NCI-H2171 treated with DMSO at 0.1 percent for 48 hours (cell line): ENCODE measurements at regions not wholly inside any gene's neighbourhood (a gene's known extent, or its start where the extent isn't known, plus 50 kb on each side); places are given as distances from the start of the nearest gene placed in this dataset.
A peak's percentile ranks its signal among the peaks of the same experiment; 100 is the strongest.
"Not testable (repeated sequence)": the region's sequence is repeated elsewhere in the genome, so short reads cannot be mapped to it uniquely, and the experiment has no call there.

Experiments used
- DNase-seq: peaks from one replicate; lab custom pipeline; 2025; lab: John Stamatoyannopoulos, UW

DNA sequence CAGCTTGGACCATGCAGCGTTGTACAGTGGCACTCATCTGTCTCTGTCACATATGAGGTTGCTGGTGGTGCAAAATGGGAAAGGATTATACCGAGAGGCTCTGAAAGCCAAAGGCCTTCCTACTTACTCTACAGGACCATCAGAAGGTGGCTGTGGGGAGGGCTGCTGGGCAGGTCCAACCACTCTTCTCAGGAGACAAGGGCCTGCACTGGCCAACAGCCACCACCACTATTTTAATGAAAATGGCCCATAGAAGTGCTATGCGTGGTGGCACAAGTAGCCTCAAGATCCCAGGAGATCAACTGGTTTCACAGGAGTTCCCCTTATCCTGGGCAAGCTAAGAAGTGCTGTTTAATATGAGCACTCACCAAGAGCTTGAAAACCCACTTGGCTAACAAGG lies 52.3 kb downstream of the MRPL57 start:
- DNase-seq = no peak

DNA sequence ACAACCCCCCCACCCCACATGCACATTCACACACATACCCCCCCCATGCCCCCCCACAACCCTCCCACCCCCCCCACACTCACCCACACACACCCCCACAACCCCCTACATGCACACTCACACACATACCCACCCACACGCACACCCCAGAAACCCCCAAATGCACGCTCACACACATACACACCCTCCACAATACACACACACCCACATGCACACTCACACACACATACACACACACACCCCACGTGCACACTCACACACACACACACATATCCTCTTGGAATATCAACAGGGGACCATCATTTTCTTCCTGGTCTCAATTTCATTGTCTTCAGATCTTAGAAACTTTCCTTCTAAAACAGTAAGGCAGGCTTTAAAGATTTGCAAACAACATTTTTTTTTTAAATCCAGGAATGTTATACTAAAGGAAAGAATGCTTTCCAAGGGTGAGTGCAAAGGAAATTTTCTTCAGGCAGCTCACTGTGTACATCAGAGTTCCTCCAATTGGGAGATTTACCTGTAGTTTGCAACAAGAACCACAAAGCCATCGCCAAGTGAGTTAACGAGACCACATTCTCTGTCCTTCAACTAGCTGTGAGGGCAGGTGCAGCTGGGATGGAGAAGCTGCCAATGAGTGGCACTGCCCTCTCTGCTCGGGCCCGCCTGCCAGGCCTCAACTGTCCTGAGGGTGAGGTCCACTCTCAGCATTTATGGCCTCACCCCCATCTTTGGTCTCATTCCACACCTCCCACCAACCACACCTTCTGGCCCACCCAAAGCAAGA lies 53.0 kb downstream of the MRPL57 start:
- no peak for DNase-seq

DNA sequence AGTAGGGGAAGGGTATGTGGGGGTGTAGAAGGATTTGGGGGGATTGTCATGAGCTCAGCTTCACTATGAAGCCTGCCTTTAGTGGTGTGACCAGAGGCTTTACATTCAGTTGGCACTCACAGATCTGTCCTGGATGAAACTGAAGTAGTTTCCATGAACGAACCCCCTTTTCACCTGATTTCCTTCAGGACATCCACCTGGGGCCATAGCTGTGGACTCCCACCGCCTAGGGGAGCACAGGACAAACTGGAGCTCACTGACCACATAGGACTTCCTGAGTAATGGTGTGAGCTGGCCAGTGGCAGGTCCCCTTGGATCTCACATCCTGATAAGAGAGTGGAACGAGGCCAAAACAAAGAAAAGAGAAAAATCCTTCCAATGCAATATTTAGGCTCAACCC lies 54.1 kb downstream of the MRPL57 start:
- DNase-seq = no peak

DNA sequence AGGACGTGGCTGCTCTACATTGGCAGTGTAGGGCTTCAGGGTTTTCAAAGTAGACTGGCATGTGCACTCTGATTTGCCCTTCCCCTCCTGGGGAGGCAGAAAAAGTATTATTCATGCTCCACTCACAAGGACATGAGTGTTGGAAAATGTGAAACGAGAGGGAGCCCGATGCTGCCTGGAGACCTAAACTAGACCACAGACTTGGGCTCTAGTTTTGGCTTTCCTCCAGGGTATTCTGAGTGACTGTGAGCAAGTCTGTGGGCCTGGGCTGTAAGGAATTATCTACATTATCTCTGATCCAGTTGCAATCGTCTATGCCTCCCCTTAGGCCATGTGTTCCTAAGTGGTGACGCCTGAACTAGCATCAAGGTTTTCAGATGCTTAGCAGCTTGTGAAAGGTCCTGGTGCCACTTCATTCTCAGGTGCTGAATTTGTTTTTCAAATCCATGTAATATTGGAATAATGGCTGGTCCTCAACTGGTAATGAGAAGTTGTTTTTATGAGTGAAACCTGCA lies 55.0 kb downstream of the MRPL57 start:
- DNase-seq = no peak

DNA sequence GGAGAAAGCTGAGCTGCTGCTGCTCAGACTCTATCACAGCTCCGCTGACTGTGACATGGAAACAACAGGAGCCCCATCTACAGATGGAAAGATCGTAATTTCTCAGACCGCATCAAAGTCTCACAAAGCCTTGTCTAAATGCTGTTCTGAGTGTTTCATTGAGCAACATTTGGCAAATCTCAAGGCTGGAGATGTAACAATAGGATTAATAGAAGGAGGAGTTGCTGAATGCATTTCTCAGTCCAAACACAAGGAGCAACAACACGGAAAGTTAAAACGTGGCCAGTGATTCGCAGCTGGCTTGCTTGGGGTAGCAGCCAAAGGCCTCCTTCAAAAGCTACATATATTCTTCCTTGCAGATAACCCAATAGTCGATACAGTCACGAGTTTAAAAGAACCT lies 55.7 kb downstream of the MRPL57 start:
- DNase-seq = no peak

DNA sequence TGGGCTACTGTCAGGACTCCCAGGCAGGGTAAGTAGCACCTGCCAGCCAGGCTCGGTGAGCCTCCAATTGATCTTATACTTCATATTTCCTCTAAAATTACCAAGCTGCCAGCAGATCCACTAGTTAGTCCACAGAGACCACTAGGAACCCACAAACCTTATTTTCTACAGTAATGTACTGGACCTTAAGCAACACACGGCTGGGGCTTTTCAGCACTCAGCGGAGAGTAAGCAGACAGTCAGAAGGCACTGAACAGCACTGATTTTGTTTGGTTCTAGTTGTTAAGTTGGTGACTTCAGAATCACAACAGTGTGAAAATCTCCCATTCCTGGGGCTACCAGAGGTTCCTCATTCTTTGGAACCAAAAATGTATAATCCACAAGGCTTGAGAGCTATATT lies 56.1 kb downstream of the MRPL57 start:
- DNase-seq = no peak

DNA sequence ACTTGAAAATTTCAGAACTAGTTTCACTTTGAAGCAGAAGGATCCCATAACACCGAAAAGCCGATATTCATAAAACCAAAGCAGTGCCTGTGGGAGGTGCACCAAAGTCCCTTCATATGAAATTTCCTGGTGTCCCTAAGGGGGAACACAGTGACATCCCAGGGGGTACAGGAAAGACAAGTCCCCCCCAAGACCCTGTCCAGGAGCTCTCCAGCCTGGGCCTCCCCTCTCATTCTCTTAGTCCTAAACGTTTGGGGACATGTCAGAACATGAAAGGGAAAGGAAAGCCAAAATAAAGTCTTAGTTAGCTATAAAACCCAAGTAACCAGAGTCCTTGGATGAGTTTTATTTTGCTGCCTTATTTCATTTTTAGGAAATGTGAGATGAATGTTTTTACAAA lies 56.6 kb downstream of the MRPL57 start:
- no peak for DNase-seq

DNA sequence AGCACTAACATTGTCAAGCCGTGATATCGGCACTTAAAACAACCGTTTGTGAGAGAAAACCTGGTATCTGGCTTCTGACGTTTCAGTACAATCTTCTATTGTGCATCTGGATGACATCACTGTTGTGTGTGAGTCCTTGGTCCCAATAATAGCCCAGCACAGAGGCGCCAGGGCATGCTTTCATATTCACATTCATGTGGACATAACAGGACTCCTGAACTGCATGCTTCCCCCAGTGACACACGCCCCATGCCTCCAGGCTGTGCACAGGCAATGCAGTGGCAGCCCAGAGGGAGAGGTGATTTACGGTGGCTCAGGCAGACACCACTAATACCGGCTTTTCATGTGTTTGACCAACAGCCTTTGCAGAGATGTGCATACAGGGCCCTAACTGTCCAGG lies 58.1 kb downstream of the MRPL57 start:
- DNase-seq = no peak

DNA sequence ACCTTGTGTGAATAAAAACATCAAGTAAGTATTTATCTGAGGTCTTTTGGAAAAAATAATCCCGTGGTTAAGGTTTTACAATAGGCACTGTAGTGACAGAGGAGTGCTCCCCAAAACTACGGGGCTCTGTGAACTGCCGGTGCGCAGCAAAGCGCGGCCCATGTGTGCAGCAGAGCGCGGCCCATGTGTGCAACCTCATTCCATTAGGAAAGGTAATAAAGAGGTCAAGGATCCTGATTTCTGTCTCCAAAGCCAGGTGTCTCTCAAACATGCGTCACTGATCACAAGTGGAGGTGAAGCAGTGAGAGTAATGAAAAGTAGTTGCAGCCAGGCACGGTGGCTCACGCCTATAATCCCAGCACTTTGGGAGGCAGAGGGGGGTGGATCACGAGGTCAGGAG lies 58.7 kb downstream of the MRPL57 start:
- DNase-seq = peak; percentile 4

DNA sequence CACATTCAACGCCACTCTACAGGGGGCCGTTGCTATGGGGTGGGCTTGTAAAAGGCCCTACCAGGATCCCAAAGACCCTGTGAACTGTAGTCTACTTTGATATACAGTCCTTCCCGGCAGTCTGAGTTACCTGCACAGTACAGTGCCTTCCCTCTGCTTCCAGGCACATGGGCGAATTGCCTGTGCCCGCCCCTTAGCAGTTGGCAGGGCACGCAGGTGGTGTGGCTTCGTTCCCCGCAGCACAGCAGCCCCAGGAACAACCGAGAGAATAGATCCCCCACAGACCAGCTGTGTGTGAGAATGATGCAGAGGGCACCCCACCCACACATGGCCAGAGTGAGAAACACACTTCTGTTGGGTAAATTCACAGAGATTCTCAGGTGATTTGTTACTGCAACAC lies 60.6 kb downstream of the MRPL57 start:
- DNase-seq = no peak

DNA sequence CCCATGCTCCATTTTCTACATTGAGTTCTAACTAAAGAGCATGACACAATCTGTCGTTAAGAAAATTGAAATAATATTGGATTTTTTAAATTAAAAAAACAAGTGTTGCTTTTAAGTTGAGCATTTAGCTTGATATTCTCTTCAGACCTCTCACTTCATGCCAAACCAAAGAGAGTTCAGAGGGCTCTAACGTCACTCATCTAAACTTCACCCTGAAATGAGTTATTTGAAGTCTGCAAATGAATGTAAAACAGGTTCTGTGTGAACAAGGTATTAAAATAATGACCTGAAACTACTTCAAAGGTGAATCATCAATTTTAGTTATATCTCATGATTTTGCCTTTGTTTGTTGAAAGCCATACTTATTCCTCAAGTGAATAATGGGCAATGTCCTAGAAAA lies 61.8 kb downstream of the MRPL57 start:
- DNase-seq = no peak

DNA sequence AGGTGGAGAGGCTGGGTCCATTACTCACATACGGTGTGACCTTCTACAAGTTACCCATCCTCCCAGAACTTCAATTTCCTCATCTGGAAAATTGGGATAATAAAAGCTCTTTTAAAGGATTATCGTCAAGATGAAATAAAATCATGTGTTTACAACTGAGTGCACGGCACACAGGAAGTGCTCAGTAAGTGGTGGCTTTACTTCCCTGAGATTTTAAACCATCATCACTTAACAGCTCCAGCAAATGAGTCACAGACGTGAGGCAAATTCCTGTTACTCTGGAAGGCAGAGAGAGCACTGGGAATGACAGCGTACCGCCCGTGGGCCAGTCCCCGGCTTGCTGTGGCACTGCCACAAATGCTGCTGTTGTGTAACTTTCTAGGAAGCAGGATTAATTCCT lies 64.1 kb downstream of the MRPL57 start:
- no peak for DNase-seq

DNA sequence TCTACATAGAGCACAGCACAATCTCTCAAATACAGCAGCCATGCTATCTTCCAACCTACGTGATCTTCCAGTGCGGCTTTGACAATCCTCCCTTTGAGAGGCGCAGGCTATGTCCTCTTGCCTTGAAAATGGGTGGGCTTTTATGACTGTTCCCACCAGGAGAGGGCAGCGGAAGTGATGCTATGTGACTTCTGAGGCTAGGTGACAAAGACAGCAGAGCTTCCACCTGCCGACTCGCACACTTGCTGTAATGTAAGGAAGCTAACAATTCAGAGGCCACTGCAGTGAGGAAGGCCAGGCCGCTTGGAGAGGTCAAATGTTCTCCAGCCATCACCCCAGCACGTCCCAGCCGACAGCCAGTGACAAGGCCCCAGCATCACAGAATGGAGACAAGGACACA lies 65.8 kb downstream of the MRPL57 start:
- no peak for DNase-seq

DNA sequence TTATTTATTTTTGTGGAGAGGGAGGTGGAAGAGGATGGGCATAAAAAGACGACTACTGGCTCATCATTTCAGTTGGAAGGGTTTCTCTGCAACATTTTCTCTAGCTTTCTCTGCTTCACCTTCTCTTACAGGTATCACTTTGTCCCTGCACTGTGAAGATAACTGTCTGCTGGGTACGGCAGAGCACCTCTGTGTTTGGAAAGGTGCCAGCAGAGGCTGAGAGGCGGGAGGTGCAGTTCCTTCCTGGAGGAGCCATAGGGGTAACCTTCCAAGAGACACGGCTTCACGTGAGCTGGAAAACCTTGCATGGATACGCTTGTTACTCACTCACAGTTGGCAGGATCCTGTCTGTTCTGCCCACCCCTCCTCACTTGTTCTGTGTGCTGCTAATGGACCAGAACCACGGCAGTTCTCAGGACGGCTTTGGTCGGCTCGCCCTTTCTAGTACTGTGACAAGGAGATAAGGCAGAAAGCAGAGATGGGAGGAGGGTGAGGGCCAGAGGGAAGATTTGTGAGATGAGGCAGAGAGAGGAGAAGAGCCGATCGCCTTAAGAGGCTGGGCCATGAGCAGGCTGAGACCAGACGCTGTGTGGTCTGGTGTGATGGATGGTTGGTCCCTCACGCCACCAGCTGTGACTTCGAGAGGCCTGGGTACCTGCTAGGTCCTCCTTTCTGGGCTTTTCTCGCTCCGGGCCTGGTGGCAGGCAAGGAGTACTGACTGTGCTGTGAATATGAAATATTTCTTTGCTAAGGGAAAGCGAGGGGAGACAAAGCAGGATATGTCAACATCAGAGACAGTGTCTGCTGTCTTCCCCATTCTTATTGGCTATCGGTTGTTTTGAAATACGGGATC lies 66.8 kb downstream of the MRPL57 start:
- DNase-seq = no peak

DNA sequence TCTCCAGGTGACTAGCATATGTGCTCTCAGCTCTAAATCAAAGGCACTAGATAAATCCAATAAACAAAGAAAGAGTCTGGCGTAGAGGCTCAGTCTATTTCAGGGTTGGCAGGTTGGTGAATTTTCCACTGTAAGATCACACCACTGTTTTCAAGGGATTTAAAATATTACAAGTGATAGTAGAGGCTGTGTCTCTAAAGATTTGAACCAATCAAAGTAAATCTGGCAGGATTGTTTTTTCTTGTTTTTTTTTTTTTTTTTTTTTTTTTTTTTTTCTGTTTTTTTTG lies 67.4 kb downstream of the MRPL57 start:
- not testable (repeated sequence) for DNase-seq

DNA sequence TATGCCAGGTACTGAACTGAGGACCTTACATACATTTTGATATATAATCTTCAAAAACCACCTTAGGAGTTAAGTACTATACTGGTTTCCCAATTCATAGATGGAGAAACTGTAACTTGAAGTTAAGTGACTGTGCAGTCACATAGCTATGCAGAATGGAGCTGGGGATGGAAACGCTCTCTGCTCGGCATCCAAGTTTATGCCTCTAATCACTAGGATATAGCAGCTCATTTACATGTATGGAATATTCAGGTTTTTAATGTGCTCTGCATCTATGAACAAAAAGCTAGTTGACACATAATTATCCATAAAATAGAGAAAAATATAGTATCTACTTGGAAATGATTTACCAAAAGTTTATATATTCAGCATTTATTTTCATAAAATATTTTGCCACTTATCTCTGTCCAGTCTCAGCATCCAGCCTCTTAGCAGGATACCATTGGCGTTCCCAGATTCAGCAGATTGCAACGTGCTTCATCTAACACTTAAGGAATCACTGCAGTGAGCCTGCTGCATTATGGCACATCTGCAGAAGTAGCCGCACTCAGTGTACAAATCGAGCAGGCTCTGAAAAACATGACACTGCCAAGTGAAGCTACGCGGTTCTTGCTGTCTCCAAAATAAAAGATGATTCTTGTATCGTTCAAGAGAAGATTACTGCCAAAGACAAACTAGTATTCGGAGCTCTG lies 70.4 kb downstream of the MRPL57 start:
- DNase-seq = no peak

DNA sequence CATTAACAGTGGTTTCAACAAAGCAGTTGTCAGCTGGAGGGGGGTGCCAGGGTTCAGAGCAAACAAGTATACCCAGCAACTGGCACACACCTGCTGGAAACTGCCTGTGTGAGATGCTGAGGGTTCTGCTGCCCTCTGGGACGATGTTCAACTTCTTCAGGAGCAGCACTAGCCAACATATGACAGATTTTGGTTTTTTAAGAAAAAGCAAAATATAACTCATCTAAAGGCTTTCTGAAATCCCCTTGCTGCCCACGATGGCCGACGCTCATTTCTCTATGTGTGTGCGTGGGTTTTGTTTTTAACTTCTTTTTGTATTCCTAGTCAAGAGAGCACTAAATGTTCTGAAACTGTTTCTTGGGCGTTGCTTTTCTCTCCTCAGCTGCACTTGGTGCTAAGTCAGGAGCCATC lies 79.9 kb downstream of the MRPL57 start:
- no peak for DNase-seq

DNA sequence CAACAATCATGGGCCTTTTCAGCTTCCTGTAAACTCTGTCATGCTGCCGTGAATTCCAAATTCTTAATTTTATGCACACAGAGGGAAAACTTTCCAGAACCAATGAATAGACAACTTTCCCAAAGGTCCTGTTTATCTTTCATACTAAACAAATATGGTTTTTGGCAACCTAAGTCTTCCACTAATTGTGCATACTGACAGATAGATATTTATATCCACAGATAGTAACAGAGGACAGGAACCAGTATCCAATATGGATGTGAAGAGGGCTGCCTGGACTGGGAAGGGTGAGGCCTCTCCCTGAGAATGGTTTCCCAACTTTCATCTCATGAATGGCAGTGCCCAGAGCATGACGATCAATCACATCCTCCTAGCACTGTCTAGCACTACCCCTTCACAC lies 80.4 kb downstream of the MRPL57 start:
- DNase-seq = no peak

DNA sequence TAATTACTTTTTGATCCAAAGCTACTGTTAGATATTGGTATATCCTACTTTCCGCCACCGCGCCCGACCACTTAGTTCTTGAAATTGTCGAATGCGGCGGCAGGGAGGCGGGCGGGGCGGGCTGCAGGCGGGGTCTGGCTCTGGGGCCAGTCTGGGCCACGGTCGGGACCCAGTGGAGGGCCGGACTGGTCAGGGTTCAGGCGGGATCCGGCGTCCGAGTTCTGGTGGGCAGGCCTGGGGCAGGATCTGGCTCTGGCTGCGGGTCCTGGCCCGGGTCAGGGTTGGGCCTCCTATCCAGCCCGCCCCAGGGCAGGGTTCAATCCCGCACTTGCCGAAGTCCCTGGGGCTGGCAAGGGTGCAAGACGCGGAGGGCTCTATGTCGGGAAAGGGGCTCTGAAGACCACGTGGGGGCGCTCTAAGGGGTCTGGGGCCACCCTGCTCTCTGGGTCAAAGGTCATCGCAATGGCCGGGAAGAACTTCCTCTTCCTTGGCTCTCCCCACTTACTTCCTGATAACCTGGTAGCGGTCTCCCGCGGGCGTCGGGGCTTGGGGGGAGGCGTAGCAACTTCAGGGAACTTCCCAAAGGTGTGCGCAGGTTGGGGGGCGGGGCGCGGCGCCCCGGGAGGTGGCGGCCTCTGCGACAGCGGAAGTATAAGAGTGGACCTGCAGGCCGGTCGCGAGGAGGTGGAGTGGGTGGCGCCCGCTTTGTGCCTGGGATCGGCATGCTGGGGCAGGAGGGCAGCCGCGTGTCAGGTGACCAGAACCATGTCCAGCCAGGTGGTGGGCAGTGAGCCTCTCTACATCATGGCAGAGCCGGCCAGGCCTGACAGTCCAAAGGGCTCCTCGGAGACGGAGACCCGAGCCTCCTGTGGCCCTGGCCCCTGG lies 83.4 kb downstream of the MRPL57 start:
- DNase-seq = no peak

DNA sequence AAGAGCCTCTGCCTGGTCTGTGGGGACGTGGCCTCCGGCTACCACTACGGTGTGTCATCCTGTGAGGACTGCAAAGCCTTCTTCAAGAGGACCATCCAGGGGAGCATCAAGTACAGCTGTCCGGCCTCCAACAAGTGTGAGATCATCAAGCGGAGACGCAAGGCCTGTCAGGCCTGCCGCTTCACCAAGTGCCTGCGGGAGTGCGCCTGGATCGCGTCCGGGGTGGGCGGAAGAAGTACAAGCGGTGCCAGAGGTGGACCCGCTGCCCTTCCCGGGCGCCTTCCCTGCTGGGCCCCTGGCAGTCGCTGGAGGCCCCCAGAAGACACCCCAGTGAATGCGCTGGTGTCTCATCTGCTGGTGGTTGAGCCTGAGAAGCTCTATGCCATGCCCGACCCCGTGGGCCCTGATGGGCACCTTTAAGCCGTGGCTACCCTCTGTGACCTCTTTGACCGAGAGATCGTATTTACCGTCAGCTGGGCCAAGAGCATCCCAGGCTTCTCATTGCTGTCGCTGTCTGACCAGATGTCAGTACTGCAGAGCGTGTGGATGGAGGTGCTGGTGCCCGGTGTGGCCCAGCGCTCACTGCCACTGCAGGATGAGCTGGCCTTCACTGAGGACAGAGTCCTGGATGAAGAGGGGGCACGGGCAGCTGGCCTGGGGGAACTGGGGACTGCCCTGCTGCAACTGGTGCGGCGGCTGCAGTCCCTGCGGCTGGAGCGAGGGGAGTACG lies 84.3 kb downstream of the MRPL57 start:
- not testable (repeated sequence) for DNase-seq
